ENCODE measurements at regions not wholly inside any gene's neighbourhood (a gene's known extent, or its start where the extent isn't known, plus 50 kb on each side); places are given as distances from the start of the nearest gene placed in this dataset. TPM values are rescaled to one million over a fixed set of nuclear protein-coding genes. Genes with fewer than 3 reads are reported as not detected.

DNA sequence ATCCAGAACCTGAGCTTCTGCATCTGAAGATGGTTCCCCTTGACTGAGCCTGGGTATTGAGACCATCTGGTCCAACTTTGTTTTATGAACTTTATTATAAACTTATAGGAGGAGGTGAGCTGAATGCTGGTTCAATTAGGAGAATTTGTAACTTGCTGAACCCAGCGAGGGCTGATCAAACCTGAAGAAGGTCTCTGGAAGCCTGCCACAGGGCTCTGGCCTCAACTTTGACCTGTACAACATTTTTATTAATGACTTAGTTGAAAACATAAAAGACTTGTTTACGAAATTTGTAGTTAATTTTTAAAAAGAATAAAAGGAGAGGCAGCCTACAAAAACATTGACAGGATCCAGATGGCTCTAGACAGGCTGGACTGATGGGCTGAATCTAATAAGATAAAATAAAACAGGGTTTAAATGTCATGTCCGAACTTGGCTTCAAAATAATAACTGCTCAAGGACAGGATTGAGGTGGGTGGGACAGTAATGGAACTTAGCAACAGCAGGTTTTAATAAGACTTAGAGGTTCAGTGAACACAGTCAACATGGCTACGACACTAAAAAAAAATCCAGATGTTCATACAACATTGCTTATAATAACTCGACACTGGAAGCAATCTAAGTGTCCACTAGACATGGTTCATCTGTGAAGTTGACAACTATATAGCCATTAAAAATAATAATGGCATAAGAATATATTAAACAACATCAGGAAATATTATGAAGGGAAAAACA is 53.4 kb upstream of the GJB5 start (continued):
- TF ChIP-seq CTCF (IDR thresholded peaks at IDR 0.05; ENCODE audit: low read depth, low read length, missing input control), result no peak

Small RNAs in the stretch of these regions (small RNA-seq; reads per million reads assigned to genes)
- not detected for gene MIR552

Measured in liver (tissue), 3 donors.